Uterus (tissue), 3 donors: ENCODE measurements at regions not wholly inside any gene's neighbourhood (a gene's known extent, or its start where the extent isn't known, plus 50 kb on each side); places are given as distances from the start of the nearest gene placed in this dataset.

Experiments used
- DNase-seq, 2 donors: peaks; one replicate each; pipeline ENCODE4 v3.0.0-alpha.2; 2019 to 2020
- H3K27ac ChIP-seq, 2 donors: fragments of 200-600 bp; sonication (generic); 1 replicate in 1 of 2; 2 replicates in 1 of 2; pipeline ENCODE4 v1.5.1; 2016 to 2018
- H3K27me3 ChIP-seq, 2 donors: fragments of 200-600 bp; sonication (generic); one replicate each; pipeline ENCODE4 v1.5.1; 2018 to 2019; ENCODE audit warnings: control low read depth in 1 of 2
- H3K36me3 ChIP-seq, 2 donors: fragments of 200-600 bp; sonication (generic); one replicate each; pipeline ENCODE4 v1.5.1; 2019; ENCODE audit warnings: control low read depth in 1 of 2
- H3K4me1 ChIP-seq, 2 donors: fragments of 200-600 bp; sonication (generic); one replicate each; pipeline ENCODE4 v1.5.1; 2018 to 2019; ENCODE audit warnings: control low read depth in 1 of 2
- H3K4me3 ChIP-seq, 2 donors: fragments of 200-600 bp; sonication (generic); 1 replicate in 1 of 2; 2 replicates in 1 of 2; pipeline ENCODE4 v1.5.1; 2018 to 2019; ENCODE audit warnings: mild to moderate bottlenecking in 1 of 2
- H3K9me3 ChIP-seq, 2 donors: fragments of 200-600 bp; sonication (generic); one replicate each; pipeline ENCODE4 v1.5.1; 2019; ENCODE audit warnings: control low read depth in 1 of 2
- CTCF ChIP-seq, 4 experiments: fragments of 200-600 bp in 2 of 4; fragments of 450-650 bp in 2 of 4; sonication (generic) in 2 of 4; IDR thresholded peaks; one replicate each; pipeline ENCODE4 v1.5.1; 2016 to 2019; ENCODE audit warnings: antibody characterized with exemption in 4 of 4, mild to moderate bottlenecking in 2 of 4, moderate library complexity in 1 of 4
- POLR2A ChIP-seq, 2 donors: fragments of 450-650 bp; IDR thresholded peaks; one replicate each; pipeline ENCODE4 v1.6.1; 2016; ENCODE audit warnings: antibody characterized with exemption in 2 of 2, mild to moderate bottlenecking in 1 of 2, moderate library complexity in 1 of 2
- intact Hi-C: fragments of 100-400 bp; cut with DNase I; formaldehyde crosslinking; loops from one replicate; pipeline ENCODE4 v1.15.1; 2023; ENCODE audit warnings: low total_unique reads
- donor health status: DM: yes; HTN: yes; CAD: no.

- no peak overlapping the region for H3K4me3 ChIP-seq
- DNase-seq: peak; percentile 40 to 72
Measured at GRCh38 chr20:57061051-57061900, 205.2 kb downstream of the BMP7 start.

GRCh38 chr20:57062241-57062640, 204.2 kb downstream of the BMP7 start:
- intact Hi-C loops: no loop called here
- no peaks in the 10 kb centered on the region for H3K27me3 ChIP-seq

More at GRCh38 chr20:57061051-57061900, 205.2 kb downstream of the BMP7 start:
- intact Hi-C loops: no loop called here
- Histone ChIP-seq H3K27me3 (no peaks in the 10 kb centered on the region), H3K36me3 (no peaks in the 10 kb centered on the region), H3K9me3 (no peaks in the 10 kb centered on the region), H3K4me1 (no peaks in the 10 kb centered on the region), H3K27ac (no peak overlapping the region)
- TF ChIP-seq CTCF (IDR thresholded peaks at IDR 0.05) (peak; percentile 44 to 60 (median 51)), POLR2A (IDR thresholded peaks at IDR 0.05) (no peak)

GRCh38 chr20:57062696-57063270, 203.7 kb downstream of the BMP7 start:
- TF ChIP-seq CTCF (IDR thresholded peaks at IDR 0.05): no peak
- no peak for TF ChIP-seq POLR2A (IDR thresholded peaks at IDR 0.05)

More at GRCh38 chr20:57062241-57062640, 204.2 kb downstream of the BMP7 start:
- H3K36me3 ChIP-seq: no peaks in the 10 kb centered on the region
- H3K4me3 ChIP-seq: no peak overlapping the region
- no peaks in the 10 kb centered on the region for H3K9me3 ChIP-seq
- DNase-seq: no peak
- no peaks in the 10 kb centered on the region for H3K4me1 ChIP-seq
- H3K27ac ChIP-seq: no peak overlapping the region
- TF ChIP-seq CTCF (IDR thresholded peaks at IDR 0.05) (no peak), POLR2A (IDR thresholded peaks at IDR 0.05) (no peak)

GRCh38 chr20:57064836-57065235, 201.6 kb downstream of the BMP7 start:
- no peaks in the 10 kb centered on the region for H3K27me3 ChIP-seq
- TF ChIP-seq POLR2A (IDR thresholded peaks at IDR 0.05): no peak
- no peak for TF ChIP-seq CTCF (IDR thresholded peaks at IDR 0.05)
- H3K4me3 ChIP-seq: no peak overlapping the region
- intact Hi-C loops: no loop called here
- H3K9me3 ChIP-seq: no peaks in the 10 kb centered on the region
- no peak overlapping the region for H3K27ac ChIP-seq
- no peak for DNase-seq
- no peaks in the 10 kb centered on the region for H3K36me3 ChIP-seq
- H3K4me1 ChIP-seq: no peaks in the 10 kb centered on the region

More at GRCh38 chr20:57062696-57063270, 203.7 kb downstream of the BMP7 start:
- intact Hi-C loops: no loop called here
- Histone ChIP-seq H3K9me3 (no peaks in the 10 kb centered on the region), H3K36me3 (no peaks in the 10 kb centered on the region), H3K4me1 (no peaks in the 10 kb centered on the region), H3K4me3 (no peak overlapping the region), H3K27me3 (no peaks in the 10 kb centered on the region), H3K27ac (no peak overlapping the region)
- no peak for DNase-seq

GRCh38 chr20:57065646-57066045, 200.8 kb downstream of the BMP7 start:
- Histone ChIP-seq H3K27me3 (no peaks in the 10 kb centered on the region), H3K9me3 (no peaks in the 10 kb centered on the region), H3K4me1 (no peaks in the 10 kb centered on the region), H3K36me3 (no peaks in the 10 kb centered on the region), H3K4me3 (no peak overlapping the region), H3K27ac (no peak overlapping the region)
- TF ChIP-seq CTCF (IDR thresholded peaks at IDR 0.05) (no peak), POLR2A (IDR thresholded peaks at IDR 0.05) (no peak)
- intact Hi-C loops: no loop called here
- no peak for DNase-seq
